ENCODE measurements at regions not wholly inside any gene's neighbourhood (a gene's known extent, or its start where the extent isn't known, plus 50 kb on each side); places are given as distances from the start of the nearest gene placed in this dataset.
A peak's percentile ranks its signal among the peaks of the same experiment; 100 is the strongest.

GRCh38 chr12:84619053-84619571 lies 293.5 kb downstream of the SLC6A15 start:
- DNase-seq (ENCODE audit: low read depth) = no peak
- no peak overlapping the region for H3K4me3 ChIP-seq (ENCODE audit: low read depth, low read length)
- in situ Hi-C loops (cut with HindIII; ENCODE audit: low sequenced_read_pairs) = no loop called here
- TF ChIP-seq CTCF (IDR thresholded peaks at IDR 0.05; ENCODE audit: low read depth, low read length, missing control alignments) = peak; percentile 21

GRCh38 chr12:84607170-84607819 lies 305.3 kb downstream of the SLC6A15 start:
- H3K4me3 ChIP-seq (ENCODE audit: low read depth, low read length) = no peak overlapping the region
- no peak for TF ChIP-seq CTCF (IDR thresholded peaks at IDR 0.05; ENCODE audit: low read depth, low read length, missing control alignments)
- no peak for DNase-seq (ENCODE audit: low read depth)
- in situ Hi-C loops (cut with HindIII; ENCODE audit: low sequenced_read_pairs) = no loop called here

- no peak for DNase-seq (ENCODE audit: low read depth)
- TF ChIP-seq CTCF (IDR thresholded peaks at IDR 0.05; ENCODE audit: low read depth, low read length, missing control alignments) = no peak
- no peak overlapping the region for H3K4me3 ChIP-seq (ENCODE audit: low read depth, low read length)
- in situ Hi-C loops (cut with HindIII; ENCODE audit: low sequenced_read_pairs) = no loop called here
Observed at GRCh38 chr12:84605983-84606382, 306.6 kb downstream of the SLC6A15 start.

- TF ChIP-seq CTCF (IDR thresholded peaks at IDR 0.05; ENCODE audit: low read depth, low read length, missing control alignments) = no peak
- in situ Hi-C loops (cut with HindIII; ENCODE audit: low sequenced_read_pairs) = no loop called here
- no peak for DNase-seq (ENCODE audit: low read depth)
- no peak overlapping the region for H3K4me3 ChIP-seq (ENCODE audit: low read depth, low read length)
Observed at GRCh38 chr12:84604551-84604950, 308.0 kb downstream of the SLC6A15 start.

GRCh38 chr12:84603484-84604248 lies 308.9 kb downstream of the SLC6A15 start:
- no peak for DNase-seq (ENCODE audit: low read depth)
- no peak overlapping the region for H3K4me3 ChIP-seq (ENCODE audit: low read depth, low read length)
- in situ Hi-C loops (cut with HindIII; ENCODE audit: low sequenced_read_pairs) = no loop called here
- TF ChIP-seq CTCF (IDR thresholded peaks at IDR 0.05; ENCODE audit: low read depth, low read length, missing control alignments) = no peak

- no peak for DNase-seq (ENCODE audit: low read depth)
- no peak overlapping the region for H3K4me3 ChIP-seq (ENCODE audit: low read depth, low read length)
- in situ Hi-C loops (cut with HindIII; ENCODE audit: low sequenced_read_pairs) = no loop called here
- TF ChIP-seq CTCF (IDR thresholded peaks at IDR 0.05; ENCODE audit: low read depth, low read length, missing control alignments) = no peak
Observed at GRCh38 chr12:84601483-84601882, 311.1 kb downstream of the SLC6A15 start.

All from astrocyte of the cerebellum (primary cell).